Right hindlimb (tissue), 1 donor: ENCODE measurements at regions not wholly inside any gene's neighbourhood (a gene's known extent, or its start where the extent isn't known, plus 50 kb on each side); places are given as distances from the start of the nearest gene placed in this dataset.
"Not testable (repeated sequence)": the region's sequence is repeated elsewhere in the genome, so short reads cannot be mapped to it uniquely, and the experiment has no call there.

Source experiments
- DNase-seq: peaks from one replicate; pipeline ENCODE4 v3.0.0-alpha.2; 2018

GRCh38 chr10:34957531-34957930, 132.6 kb downstream of the CUL2 start:
- no peak for DNase-seq

DNA sequence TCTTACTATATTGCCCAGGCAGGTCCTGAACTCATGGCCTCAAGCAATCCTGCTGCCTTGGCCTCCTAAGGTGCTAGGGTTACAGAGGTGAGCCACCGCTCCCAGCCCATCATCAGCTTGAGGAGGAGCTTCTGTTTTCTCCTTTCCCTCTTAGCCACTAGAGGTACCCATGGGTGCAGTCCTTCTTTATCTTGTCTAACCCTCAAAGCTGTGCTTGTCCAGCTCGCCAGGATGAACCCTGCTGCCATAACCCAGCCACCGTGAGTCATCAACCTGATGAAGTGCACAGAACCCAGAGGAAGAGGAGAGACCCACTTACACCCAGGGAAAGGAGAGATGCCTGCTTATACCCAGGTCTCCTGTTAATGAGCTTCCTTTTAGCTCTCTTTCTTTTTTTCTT, 133.4 kb downstream of the CUL2 start:
- no peak for DNase-seq

GRCh38 chr10:34955391-34955790, 134.8 kb downstream of the CUL2 start:
- no peak for DNase-seq

DNA sequence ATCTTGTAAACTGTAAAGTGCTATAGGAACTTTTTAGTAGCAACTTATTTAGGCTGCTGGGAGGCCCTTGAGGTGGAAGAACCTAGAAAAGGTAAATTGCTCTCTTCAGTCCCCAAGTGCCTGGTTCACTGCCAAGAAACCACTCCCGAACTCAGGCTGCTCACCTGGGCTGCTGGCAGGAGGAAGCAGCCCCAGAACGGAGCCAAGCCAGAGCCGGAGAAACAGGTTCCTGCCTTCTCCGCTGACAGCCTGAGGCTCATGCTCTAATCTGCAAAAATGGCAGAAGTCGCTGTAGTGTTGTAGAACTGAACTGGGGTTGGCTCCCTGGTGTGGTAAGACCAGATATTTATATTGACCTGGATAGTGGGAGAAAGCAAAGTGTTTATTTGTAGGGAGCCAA, 136.0 kb downstream of the CUL2 start:
- no peak for DNase-seq

DNA sequence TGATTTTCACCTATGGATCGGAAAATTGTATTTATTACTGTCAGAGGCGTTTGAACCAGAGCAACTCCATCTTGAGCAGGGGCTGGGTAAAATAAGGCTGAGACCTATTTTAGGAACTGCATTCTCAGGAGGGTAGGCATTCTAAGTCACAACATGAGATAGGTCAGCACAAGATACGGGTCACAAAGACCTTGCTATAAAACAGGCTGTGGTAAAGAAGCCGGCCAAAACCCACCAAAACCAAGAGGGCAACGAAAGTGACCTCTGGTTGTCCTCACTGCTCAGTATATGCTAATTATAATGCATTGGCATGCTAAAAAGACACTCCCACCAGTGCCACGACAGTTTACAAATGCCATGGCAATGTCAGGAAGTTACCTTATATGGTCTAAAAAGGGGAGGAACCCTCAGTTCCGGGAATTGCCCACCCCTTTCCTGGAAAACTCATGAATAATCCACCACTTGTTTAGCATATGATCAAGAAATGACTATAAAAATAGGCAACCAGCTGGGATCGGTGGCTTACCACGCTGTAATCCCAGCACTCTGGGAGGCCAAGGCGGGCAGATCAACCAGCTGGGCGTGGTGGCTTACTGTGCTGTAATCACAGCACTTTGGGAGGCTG, 136.3 kb upstream of the PARD3 start:
- peak; percentile 49 for DNase-seq

GRCh38 chr10:34945951-34946522, 130.9 kb upstream of the PARD3 start:
- DNase-seq, result not testable (repeated sequence)

GRCh38 chr10:34941471-34942357, 126.6 kb upstream of the PARD3 start:
- DNase-seq, result no peak

- no peak for DNase-seq
Observed at GRCh38 chr10:34940436-34940835, 125.3 kb upstream of the PARD3 start.

DNA sequence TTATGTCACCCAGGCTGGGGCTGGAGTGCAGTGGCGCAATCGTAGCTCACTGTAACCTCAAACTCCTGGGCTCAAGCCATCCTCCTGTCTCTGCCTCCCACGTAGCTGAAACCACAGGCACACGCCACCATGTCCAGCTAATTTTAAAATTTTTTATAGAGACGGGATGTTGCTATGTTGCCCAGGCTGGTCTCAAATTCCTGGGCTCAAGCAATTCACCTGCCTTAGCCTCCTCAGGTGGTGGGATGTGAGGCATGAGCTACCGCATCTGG, 123.2 kb upstream of the PARD3 start:
- DNase-seq, result no peak

DNA sequence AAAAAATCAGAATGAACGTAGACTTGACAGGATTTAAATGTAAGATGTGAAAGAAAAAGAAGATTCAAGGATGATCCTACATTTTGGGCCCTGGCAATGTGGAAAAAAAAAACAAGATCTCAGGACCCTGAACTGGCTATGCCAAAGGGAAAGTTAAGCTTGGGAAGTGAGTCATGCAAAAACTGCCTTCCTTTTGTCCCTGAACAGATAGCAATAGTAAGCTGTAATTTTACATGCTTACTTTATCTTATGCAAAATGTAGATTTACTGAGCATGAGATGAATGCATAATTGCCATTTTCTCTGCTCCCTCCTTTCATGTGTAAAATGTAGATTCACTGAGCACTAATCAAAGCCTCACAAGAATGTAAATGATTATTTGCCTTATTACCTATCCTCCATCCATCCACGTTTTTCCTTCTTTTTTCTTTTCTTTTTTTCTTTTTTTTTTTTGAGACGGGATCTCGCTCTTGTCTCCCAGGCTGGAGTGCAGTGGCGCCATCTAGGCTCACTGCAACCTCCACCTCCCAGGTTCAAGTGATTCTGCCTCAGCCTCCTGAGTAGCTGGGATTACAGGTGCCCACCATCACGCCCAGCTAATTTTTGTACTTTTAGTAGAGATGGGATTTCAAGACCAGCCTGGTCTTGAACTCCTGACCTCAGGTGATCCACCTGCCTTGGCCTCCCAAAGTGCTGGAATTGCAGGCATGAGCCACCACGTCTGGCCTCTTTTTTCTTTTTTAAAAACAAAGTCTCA, 122.7 kb upstream of the PARD3 start:
- DNase-seq, result not testable (repeated sequence)

DNA sequence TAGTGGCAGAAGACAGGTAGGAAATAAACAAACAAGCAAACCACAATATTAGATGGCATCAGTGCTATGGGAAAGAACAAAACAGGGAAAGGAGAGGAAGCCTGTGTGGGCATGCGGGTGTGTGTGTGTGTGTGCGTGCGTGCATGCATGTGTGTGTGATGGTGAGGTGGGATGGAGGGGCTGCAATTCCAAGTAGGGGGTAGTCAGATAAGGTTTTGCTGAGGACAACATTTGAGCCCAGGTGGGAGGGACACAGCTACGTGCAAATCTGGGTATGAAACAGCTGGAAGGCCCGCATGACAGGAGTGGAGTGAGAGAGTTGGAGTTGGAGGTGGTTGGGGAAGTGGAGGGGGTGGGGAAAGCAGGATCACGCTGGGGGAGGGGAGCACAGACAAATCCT, 121.0 kb upstream of the PARD3 start:
- DNase-seq, result no peak

DNA sequence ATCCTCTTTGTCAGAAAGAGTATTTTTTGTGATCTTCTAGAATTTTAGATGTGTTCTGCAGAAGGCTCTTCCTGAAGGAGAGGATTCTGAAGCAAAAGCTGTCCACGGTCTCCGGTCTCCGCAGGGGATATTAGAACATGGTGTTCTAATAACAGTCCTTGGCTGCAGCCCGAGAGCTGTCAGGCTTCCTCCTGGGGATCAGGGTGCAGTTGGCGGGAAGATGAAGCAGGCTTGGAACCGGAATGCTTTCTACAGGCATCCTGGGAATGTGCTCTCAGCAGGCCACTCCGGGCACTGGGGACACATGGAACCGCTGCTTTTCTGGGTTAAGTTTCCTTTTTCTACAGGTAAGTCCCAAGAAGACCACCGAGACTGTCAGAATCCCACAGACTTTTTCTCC, 118.6 kb upstream of the PARD3 start:
- DNase-seq, result no peak

DNA sequence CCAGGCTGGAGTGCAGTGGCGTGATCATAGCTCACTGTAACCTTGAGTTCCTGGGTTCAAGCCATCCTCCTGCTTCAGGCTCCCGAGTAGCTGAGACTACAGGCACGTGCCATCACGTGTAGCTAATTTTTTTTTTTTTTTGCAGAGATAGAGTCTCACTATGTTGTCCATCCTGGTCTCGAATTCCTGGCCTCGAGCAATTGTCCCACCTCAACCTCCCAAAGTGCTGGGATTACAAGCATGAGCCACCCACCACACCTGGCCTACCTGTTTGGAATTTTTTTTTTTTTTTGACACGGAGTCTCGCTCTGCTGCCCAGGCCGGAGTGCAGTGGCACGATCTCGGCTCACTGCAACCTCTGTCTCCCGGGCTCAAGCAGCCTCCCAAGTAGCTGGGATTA, 117.1 kb upstream of the PARD3 start:
- DNase-seq, result no peak

DNA sequence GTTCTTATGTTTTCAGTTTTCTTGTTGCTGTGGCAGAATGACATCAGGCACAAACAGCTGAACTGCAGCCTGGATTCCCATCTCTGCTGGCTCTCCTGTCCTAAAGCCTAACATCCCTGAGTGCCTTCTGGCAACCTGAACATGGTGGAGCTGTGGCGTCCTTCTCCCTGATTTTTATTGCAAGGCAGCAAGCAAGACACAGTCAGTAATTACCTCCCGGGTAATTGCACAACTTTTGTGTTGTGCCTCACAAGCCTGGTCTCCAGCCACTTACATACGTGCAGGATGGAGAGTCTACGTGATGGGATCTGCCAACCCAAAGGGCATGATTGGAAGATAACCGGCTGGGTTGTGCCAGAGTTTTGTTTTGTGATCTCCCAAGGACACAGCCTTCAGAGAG, 116.1 kb upstream of the PARD3 start:
- no peak for DNase-seq

GRCh38 chr10:34922138-34922537, 107.0 kb upstream of the PARD3 start:
- DNase-seq, result no peak

DNA sequence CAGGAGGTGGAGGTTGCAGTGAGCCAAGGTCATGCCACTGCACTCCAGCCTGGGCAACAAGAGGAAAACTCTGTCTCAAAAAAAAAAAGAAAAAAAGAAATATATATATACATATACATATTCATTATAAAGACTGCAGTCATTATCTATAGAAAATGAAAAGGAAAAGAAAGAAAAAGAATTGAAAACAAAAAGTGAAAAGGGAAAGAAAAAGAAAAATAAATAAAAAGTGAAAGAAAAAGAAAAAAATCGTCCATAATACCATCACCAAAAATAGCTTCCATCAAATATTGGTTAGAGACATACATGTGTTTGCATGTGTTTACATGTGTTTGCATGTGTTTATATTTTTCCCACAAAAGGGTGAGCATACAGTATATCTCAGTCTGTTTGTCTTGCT, 105.5 kb upstream of the PARD3 start:
- DNase-seq, result no peak

GRCh38 chr10:34918776-34919315, 103.8 kb upstream of the PARD3 start:
- no peak for DNase-seq

DNA sequence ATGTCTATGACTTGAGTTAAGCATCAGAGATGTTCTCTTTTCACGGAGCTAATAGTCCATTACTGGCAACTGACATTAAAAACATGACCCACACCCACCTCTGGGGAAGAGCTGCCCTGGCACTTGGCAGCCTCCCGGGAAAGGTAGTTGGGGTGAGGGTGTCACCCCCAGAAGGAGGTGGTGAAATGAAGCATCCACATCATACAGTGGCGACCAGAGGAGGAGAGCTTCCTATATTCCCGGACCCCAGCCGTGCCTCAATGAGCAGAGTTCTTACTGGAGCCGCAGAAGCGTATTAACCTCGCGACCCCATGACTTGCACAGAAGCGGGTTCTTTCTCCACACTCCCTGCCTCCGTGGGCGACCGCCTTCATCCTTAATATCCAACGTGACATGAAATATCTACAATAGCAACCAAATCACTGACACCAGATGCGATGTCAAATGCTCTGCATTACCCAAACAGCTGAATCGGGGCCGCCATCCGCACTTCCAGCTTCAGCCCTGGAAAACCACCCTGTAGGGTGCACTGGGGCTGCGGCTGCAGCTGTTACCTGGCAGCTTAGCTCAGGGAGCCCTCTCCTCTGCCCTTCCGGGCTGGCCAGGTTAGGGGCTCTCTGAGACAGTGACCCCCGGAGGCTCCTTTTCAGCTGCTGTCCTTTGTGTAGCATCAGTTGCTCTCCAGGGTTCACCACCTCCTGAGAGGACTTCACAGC, 103.1 kb upstream of the PARD3 start:
- no peak for DNase-seq

DNA sequence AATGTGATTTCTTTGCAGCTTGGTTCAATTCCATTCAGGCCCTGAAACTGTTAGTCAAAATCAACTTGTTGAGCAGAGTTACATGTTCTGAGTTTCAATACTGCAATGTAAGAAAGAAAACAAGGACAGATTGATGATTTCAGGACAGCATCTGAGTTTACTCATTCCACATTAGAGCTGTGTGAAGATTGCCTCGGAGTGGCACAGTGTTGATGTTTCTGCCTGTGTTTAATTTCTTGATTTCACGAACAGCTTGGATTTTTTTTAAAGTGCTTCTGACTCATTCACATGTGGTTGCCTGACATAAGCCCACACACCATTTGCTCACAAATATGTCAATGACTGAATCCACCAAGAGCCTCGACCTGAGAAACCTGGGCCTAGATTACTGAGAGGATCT, 101.2 kb upstream of the PARD3 start:
- DNase-seq, result no peak

DNA sequence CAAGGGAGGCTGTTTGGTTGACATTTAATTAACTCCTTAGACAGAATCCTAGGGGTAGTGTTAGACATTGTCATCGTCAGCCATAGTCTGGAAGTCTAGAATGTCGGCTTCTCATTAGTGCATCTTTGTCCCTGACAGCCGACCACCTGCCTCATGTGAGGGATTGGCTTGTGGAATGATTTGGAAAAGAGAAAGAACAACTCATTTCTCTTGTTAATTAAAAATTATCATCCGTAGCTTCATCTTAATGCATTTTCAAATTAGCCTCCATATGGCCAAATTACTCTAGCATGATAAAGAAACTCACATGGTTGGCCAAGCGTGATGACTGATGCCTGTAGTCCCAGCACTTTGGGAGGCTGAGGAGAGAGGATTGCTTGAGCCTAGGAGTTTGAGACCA, 97.7 kb upstream of the PARD3 start:
- no peak for DNase-seq

GRCh38 chr10:34911661-34912205, 96.6 kb upstream of the PARD3 start:
- no peak for DNase-seq

DNA sequence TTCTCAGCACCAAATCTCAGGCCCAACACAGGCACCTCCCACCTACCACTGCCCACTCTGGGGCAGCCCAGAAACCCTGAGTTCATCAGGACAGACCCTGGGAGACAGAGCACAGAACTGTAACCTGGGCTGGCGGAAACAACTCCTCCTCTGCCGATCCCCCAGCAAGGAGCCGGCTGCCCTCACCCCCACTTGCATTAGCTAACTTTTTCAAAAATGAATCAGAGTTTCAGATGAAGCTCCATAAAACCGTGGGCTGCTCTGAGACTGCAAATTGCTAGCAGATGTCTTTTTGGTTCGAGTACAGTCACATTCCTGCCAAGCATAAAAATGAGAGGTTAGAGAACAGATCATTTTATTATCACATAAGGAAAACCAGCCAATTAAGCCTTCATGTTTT, 93.4 kb upstream of the PARD3 start:
- peak; percentile 60 for DNase-seq
